ENCODE measurements at regions not wholly inside any gene's neighbourhood (a gene's known extent, or its start where the extent isn't known, plus 50 kb on each side); places are given as distances from the start of the nearest gene placed in this dataset.

- TF ChIP-seq CTCF (IDR thresholded peaks at IDR 0.05; ENCODE audit: extremely low read depth in 1 of 2, insufficient read depth in 1 of 2, low read depth in 1 of 2, low read length in 2 of 2) (no peak), POLR2A (IDR thresholded peaks at IDR 0.05; ENCODE audit: low read depth, low read length) (no peak), GATA2 (IDR thresholded peaks at IDR 0.05; ENCODE audit: insufficient read depth, insufficient read length, low read depth, low read length) (no peak), MYC (IDR thresholded peaks at IDR 0.05; ENCODE audit: low read depth, low read length) (no peak), EZH2 (IDR thresholded peaks at IDR 0.05; ENCODE audit: borderline replicate concordance, low read depth, low read length, severe bottlenecking) (no peak), POLR2AphosphoS5 (IDR thresholded peaks at IDR 0.05; ENCODE audit: insufficient read depth, low read depth, low read length) (no peak)
Measured at GRCh38 chr11:28963187-28963586, 855.0 kb downstream of the METTL15 start.
